Right lung (tissue), 2 donors: ENCODE measurements at regions not wholly inside any gene's neighbourhood (a gene's known extent, or its start where the extent isn't known, plus 50 kb on each side); places are given as distances from the start of the nearest gene placed in this dataset.

Experiments
- DNase-seq, 2 donors: peaks; one replicate each; pipeline ENCODE4 v3.0.0-alpha.2; 2013

GRCh38 chr18:27276886-27277285, 91.8 kb upstream of the CHST9 start:
- no peak for DNase-seq

DNA sequence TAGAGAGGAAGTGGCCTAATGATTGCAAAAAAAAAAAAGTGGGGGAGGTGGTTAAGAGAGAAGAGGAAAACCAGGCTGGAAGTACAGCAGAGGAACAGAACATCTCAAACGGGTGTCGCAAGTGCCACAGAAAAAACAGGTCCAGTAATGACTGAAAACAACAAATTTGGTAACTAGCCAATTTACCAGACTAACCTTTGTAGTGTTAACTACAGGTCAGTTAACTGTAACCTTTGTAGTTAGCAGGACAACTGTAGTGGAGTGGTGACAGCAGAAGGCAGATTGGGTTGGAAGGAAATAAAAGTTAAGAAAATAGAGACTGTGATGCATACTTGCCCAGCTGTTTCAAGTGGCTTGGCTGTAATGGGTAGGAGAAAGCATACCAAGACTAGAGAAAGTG, 91.4 kb upstream of the CHST9 start:
- no peak for DNase-seq

GRCh38 chr18:27274901-27275300, 89.8 kb upstream of the CHST9 start:
- no peak for DNase-seq

GRCh38 chr18:27270508-27270907, 85.4 kb upstream of the CHST9 start:
- DNase-seq = no peak

DNA sequence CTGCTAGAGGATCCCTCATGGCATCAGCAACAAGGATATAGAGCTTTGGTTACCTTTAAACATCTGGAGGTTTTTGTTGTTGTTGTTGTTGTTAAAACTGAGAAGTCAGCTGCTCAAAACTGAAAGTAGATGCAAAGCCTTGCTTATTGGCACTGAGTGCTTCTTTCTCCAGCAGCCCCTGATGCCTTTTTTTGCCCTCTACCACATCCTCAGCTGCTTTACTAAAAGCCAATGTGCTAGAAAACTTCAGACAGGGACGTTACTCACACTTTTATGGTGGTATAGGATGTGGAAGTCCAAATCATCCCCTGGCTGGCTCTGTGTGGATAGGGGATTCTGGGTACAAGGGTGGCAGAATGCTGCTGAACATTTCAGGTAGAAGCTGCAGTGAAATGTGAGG, 78.3 kb upstream of the CHST9 start:
- no peak for DNase-seq

- DNase-seq = no peak
Observed at GRCh38 chr18:27261769-27262549, 76.9 kb upstream of the CHST9 start.

- DNase-seq = no peak
Observed at GRCh38 chr18:27253571-27253970, 68.5 kb upstream of the CHST9 start.

- no peak for DNase-seq
Observed at GRCh38 chr18:27250471-27250870, 65.4 kb upstream of the CHST9 start.

- DNase-seq = no peak
Observed at GRCh38 chr18:27249933-27250332, 64.8 kb upstream of the CHST9 start.

DNA sequence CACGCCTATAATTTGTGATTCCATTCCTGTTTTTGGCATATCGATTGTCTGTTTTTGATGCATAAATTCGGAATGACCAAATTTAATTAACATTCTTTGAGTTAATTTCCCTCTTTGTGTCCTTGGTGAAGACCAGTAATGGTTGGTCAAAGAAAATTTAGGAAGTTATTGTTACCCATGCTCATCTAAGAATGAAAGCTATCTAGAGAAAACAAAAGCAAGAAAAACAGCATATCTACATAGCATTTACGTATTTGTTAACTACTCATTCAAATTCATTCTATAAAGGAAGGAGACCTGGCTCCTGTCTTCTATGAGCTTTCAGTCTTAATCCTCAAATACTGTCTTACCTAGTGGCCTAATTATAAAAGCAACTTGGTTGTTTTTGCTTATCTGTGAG, 59.2 kb upstream of the CHST9 start:
- no peak for DNase-seq

DNA sequence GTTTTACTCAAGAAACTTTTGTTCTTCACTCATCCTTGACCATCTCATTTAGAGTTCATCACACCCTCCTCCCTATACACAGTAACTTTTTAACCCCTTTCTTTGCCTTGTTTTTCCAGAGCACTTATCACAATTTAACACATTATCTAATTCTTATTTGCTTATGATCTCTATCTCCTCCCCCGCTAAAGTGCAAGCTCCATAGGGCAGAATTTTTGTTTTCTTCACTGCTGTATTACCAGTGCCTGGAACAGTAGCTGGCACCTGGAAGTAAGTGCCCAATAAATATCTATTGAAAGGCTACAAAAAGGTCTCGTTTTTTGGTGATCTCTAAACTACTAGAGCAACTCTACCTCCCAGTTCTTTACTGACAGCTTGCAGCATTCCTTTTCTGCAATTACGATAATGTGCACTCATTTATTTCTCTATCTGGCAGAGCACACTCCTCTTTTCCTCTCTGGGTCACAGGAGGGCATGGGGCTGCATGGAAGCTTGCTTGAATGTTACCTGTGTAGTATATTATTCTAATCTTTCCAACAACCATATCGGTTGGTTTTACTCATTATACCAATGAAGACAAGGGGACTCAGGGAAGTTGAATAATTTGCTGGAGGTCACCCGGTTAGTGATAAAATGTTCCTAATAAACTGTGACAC, 57.4 kb upstream of the CHST9 start:
- DNase-seq = no peak

DNA sequence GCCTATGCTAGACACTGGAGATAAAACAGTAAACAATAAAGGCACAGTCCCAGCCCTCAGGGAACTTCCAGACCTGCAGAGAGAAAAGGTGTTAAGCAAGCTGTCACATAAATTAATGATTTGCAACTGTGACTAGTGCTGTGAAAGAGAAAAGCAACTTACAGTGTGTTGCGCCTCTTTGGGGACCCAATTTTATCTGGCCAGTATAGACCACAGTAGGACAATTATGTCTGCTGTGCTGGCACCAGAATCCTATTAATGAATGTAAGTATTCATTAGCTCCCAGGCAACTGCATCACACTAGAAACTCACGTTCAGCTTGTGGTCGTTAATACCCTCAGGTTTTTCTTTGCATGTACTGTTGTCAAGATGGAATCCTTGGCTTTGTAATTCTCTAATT, 55.3 kb upstream of the CHST9 start:
- DNase-seq = no peak

DNA sequence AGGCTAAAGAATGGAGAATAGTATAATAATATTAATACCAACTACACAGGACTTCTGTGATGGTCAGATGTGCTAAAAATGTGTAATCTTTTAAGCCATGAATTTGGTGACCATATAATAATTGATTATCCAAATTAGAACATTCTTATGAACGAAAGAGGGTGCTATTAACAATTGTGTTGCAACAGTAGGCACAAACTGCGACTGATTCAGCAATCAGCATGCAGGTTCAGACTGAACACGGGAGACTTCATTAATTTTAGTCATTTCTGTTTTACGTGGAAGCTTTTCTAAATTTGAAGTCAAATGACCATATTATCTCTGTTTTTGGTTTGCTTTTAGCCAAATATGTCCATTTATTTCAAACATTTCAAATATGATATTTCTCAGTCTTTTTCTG, 54.6 kb upstream of the CHST9 start:
- DNase-seq = no peak

- no peak for DNase-seq
Observed at GRCh38 chr18:27235218-27235870, 50.2 kb upstream of the CHST9 start.
